Prostate gland (tissue), 2 donors: ENCODE measurements at regions not wholly inside any gene's neighbourhood (a gene's known extent, or its start where the extent isn't known, plus 50 kb on each side); places are given as distances from the start of the nearest gene placed in this dataset.
A peak's percentile ranks its signal among the peaks of the same experiment; 100 is the strongest.
"Not testable (repeated sequence)": the region's sequence is repeated elsewhere in the genome, so short reads cannot be mapped to it uniquely, and the experiment has no call there.

Source experiments
- DNase-seq: peaks from one replicate; pipeline ENCODE4 v3.0.0-alpha.2; 2019; ENCODE audit warnings: low spot score
- H3K27ac ChIP-seq, 2 donors: fragments of 200-600 bp; sonication (generic); 2 replicates each; pipeline ENCODE4 v1.5.1; 2017 to 2019
- H3K27me3 ChIP-seq: fragments of 200-600 bp; sonication (generic); replicated peaks from 2 replicates; pipeline ENCODE4 v1.5.1; 2019; ENCODE audit not compliant: insufficient read depth
- H3K36me3 ChIP-seq, 2 donors: fragments of 200-600 bp; sonication (generic); 1 replicate in 1 of 2; 2 replicates in 1 of 2; pipeline versions ENCODE4 v1.5.1 to v1.8.1; 2017 to 2019
- H3K4me1 ChIP-seq: fragments of 200-600 bp; sonication (generic); replicated peaks from 2 replicates; pipeline ENCODE4 v1.5.1; 2019
- H3K4me3 ChIP-seq, 2 donors: fragments of 200-600 bp; sonication (generic); 2 replicates each; pipeline ENCODE4 v1.5.1; 2017 to 2019
- H3K9me3 ChIP-seq: fragments of 200-600 bp; sonication (generic); 2 replicates; pipeline ENCODE4 v1.5.1; 2017
- CTCF ChIP-seq, 4 experiments: fragments of 200-600 bp in 2 of 4; fragments of 450-650 bp in 2 of 4; sonication (generic) in 2 of 4; IDR thresholded peaks; 1 replicate in 3 of 4; 2 replicates in 1 of 4; pipeline ENCODE4 v1.5.1; 2016 to 2019; ENCODE audit warnings: antibody characterized with exemption in 4 of 4, mild to moderate bottlenecking in 2 of 4, moderate library complexity in 2 of 4
- POLR2A ChIP-seq: fragments of 450-650 bp; IDR thresholded peaks from one replicate; pipeline ENCODE4 v1.6.1; 2016; ENCODE audit warnings: antibody characterized with exemption, mild to moderate bottlenecking
- POLR2AphosphoS5 ChIP-seq: sonication (generic); formaldehyde crosslinking; IDR thresholded peaks from one replicate; pipeline ENCODE4 v1.6.1; 2017; ENCODE audit warnings: antibody characterized with exemption
- WGBS: methylation state at CpG from one replicate; pipeline ENCODE4 v1.1.5; 2018; 5-methylcytosine and 5-hydroxymethylcytosine counted together
- intact Hi-C: fragments of 100-400 bp; cut with DNase I; formaldehyde crosslinking; loops from one replicate; pipeline ENCODE4 v1.14.2; 2022

- H3K9me3 ChIP-seq, result no peaks in the 10 kb centered on the region
- H3K27ac ChIP-seq, result no peak overlapping the region
- TF ChIP-seq POLR2A (no peak), CTCF (IDR thresholded peaks at IDR 0.05) (no peak), POLR2AphosphoS5 (no peak)
- no peak overlapping the region for H3K4me3 ChIP-seq
- no peaks in the 10 kb centered on the region for H3K27me3 ChIP-seq
- intact Hi-C loops, result no loop called here
- H3K36me3 ChIP-seq, result no peaks in the 10 kb centered on the region
- DNase-seq, result no peak
- no peaks in the 10 kb centered on the region for H3K4me1 ChIP-seq
Measured at GRCh38 chr4:146051223-146051622, 112.6 kb upstream of the ZNF827 start.

- Histone ChIP-seq H3K27ac (no peak overlapping the region), H3K27me3 (no peaks in the 10 kb centered on the region), H3K36me3 (no peaks in the 10 kb centered on the region), H3K9me3 (no peaks in the 10 kb centered on the region), H3K4me3 (no peak overlapping the region), H3K4me1 (no peaks in the 10 kb centered on the region)
- TF ChIP-seq POLR2A (no peak), CTCF (IDR thresholded peaks at IDR 0.05) (no peak), POLR2AphosphoS5 (no peak)
- WGBS, result 86% methylated on average over 4 of the region's 4 CpGs
- intact Hi-C loops, result no loop called here
- DNase-seq, result no peak
Measured at GRCh38 chr4:146049802-146050201, 111.2 kb upstream of the ZNF827 start.

GRCh38 chr4:146047768-146048167, 109.1 kb upstream of the ZNF827 start:
- H3K4me3 ChIP-seq, H3K4me1 ChIP-seq, H3K9me3 ChIP-seq, H3K36me3 ChIP-seq, DNase-seq, H3K27ac ChIP-seq, intact Hi-C loops, H3K27me3 ChIP-seq: not testable (repeated sequence)
- 79% methylated on average over 8 of the region's 8 CpGs for WGBS

GRCh38 chr4:146041139-146042004, 102.7 kb upstream of the ZNF827 start:
- TF ChIP-seq POLR2AphosphoS5 (no peak), POLR2A (no peak), CTCF (IDR thresholded peaks at IDR 0.05) (no peak)
- no peak for DNase-seq
- Histone ChIP-seq H3K27ac (peak overlapping the region in 1 of 2 donors; percentile 51), H3K9me3 (no peaks in the 10 kb centered on the region), H3K27me3 (no peaks in the 10 kb centered on the region), H3K4me1 (peaks cover 3% of the 10 kb centered on the region), H3K36me3 (no peaks in the 10 kb centered on the region), H3K4me3 (no peak overlapping the region)
- intact Hi-C loops, result no loop called here
- WGBS, result 61% methylated on average over 3 of the region's 3 CpGs

- Histone ChIP-seq H3K4me1 (peaks cover 3% of the 10 kb centered on the region), H3K27ac (peak overlapping the region in 1 of 2 donors; percentile 51), H3K9me3 (no peaks in the 10 kb centered on the region), H3K27me3 (no peaks in the 10 kb centered on the region), H3K4me3 (no peak overlapping the region), H3K36me3 (no peaks in the 10 kb centered on the region)
- intact Hi-C loops, result no loop called here
- no peak for DNase-seq
- 50% methylated on average over 1 of the region's 1 CpG for WGBS
- no peak for TF ChIP-seq CTCF (IDR thresholded peaks at IDR 0.05)
- TF ChIP-seq POLR2A, result no peak
- TF ChIP-seq POLR2AphosphoS5, result no peak
Measured at GRCh38 chr4:146040623-146041022, 102.0 kb upstream of the ZNF827 start.
